Fibroblast of skin of right biceps (primary cell): ENCODE measurements at regions not wholly inside any gene's neighbourhood (a gene's known extent, or its start where the extent isn't known, plus 50 kb on each side); places are given as distances from the start of the nearest gene placed in this dataset.

Experiments used
- DNase-seq: peaks from one replicate; pipeline ENCODE4 v3.0.0-alpha.2; 2013

GRCh38 chr6:71486461-71486860, 197.8 kb downstream of the OGFRL1 start:
- DNase-seq = no peak

DNA sequence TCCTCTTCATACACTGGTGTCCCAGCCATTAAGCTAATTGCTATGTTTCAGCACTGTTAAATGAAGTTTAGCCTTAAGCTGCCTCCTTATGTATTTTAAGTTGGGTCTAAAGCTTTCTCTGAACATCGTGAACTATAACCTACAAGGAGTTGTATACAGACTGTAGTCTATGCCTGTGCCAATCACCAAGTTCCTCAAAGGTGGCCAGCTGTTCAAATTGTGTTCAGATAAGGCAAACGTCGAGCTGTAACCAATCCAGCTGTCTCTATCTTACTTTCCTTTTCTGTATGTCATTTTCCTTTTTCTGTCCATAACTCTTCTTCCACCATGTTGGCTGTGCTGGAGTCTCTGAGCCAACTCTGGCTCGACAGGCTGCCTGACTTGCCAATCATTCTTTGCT, 199.6 kb downstream of the OGFRL1 start:
- no peak for DNase-seq

- DNase-seq = peak; percentile 93
Observed at GRCh38 chr6:71489736-71490135, 201.1 kb downstream of the OGFRL1 start.

DNA sequence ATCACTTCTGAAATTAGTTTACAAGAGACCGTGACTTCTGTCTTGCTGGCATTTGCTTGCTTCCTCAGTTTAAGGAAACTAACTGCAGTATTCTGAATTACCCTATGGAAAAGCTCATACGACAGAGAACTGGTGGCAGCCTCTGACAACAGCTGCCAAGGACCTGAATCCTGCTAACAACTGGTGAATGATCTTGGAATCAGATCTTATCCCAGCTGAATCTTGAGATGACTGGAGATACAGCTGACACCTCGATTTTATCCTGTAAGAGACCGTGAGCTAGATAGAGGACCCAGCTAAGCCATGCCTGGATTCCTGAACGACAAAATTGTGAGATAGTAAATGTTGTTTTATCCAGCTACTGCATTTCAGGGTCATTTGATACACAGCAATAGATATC, 202.3 kb downstream of the OGFRL1 start:
- no peak for DNase-seq

DNA sequence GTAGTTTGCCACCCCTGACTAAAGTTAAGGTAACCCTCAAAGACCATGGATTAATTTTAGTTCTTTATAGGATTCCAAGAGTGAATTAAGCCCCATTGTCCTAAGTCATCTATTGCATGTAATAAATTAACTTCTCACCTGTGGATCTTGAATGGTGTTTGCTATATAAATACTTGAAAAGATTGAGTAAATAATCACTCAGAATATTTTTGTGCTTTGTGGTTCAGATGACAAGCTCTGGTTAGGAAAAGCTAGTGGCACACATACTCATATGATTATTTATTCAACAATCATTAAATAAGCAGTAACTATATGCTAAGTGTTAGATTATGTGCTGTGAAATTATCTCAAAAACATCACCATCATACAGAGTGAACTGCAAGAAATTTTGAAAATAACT, 203.2 kb downstream of the OGFRL1 start:
- no peak for DNase-seq

GRCh38 chr6:71492668-71493067, 204.1 kb downstream of the OGFRL1 start:
- DNase-seq = no peak

DNA sequence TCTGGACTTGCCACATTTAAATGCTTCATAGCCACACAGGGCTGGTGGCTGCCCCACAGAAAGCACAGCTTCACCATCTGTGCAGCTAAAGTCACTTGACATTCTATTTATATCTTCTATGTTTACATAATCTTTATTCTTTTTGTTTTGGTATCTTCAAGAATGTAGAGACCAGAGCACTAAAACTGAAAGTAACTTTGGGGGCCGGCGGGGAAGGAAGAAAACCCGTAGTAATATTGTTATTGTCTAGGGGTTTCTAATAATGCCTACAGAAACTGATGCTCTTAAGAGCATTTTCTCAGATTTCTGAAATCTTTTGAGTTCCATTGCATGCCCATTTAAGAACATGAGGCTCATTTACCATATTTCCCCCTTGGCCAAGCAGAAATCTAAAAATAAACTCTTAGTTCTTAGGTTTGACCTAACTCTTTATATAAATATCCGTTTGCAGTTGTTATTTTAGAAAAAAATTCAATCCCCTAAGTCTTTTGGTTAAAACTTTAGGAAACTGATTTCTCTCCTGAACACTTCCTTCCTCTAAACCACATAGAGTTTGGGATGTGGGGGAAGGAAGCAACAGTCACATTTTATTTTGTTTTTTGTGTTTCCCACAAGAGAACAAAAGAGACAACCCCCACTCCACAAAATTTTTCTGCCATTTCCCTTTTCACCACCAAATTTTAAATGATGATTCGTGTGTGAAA, 207.6 kb downstream of the OGFRL1 start:
- DNase-seq = peak; percentile 62

- DNase-seq = no peak
Observed at GRCh38 chr6:71496722-71497033, 208.1 kb downstream of the OGFRL1 start.

DNA sequence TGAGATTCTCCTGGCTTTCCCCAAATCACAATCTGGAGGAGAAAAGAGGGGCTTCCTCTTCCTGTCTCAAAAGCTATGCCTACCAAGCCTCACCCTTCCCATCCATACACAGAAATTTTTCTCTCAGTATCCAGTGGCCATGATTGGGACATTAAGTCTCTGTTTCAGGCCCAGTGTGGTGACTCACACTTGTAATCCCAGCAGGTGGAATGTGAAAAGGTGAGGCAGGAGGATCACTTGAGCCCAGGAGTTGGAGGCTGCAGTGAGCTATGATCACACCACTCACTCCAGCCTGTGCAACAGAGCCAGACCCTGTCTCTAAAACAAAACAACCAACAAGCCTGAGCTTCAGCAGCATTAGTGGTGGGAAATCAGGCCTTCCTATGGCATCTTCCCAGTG, 210.0 kb downstream of the OGFRL1 start:
- DNase-seq = no peak

GRCh38 chr6:71499667-71500066, 211.1 kb downstream of the OGFRL1 start:
- DNase-seq = no peak

- DNase-seq = no peak
Observed at GRCh38 chr6:71502168-71502567, 213.6 kb downstream of the OGFRL1 start.

- DNase-seq = no peak
Observed at GRCh38 chr6:71502956-71503355, 214.3 kb downstream of the OGFRL1 start.

GRCh38 chr6:71507183-71507582, 218.6 kb downstream of the OGFRL1 start:
- DNase-seq = no peak

DNA sequence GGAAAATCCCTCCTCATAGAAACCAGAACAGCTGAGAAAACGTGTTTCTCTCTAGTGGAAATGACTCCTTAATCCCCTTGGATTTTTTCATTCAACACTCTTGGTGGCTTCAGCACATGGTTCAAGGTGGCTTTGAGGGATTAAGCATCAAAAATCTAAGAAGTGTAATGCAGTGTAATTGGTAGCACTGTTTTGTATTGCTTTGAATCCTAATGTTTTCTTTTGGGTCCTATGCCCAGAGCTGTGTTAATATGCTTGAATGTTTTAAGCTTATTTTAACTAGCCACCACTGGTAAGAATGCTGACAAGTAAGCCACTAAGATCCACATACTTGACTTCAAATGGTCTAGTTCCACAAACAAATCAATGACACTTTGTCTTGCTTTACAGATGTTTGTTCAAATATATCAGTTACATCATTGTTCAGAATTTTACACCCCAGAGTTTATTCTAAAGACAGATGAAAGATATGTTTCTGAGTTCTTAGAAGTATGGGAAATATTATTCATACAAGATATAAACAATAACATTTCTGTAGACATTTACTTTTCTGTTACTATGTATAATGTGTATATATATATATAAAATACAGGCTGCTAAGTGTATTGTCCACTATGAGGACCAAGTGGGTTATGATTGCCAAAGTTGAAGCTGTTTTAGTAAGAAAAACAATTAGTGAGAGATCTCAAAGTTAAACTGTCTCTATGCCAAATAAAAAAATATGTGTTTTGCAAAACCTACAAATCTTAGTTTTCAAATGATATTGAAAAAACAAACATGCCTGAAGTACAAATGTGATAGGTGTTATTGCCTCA, 220.8 kb downstream of the OGFRL1 start:
- no peak for DNase-seq

DNA sequence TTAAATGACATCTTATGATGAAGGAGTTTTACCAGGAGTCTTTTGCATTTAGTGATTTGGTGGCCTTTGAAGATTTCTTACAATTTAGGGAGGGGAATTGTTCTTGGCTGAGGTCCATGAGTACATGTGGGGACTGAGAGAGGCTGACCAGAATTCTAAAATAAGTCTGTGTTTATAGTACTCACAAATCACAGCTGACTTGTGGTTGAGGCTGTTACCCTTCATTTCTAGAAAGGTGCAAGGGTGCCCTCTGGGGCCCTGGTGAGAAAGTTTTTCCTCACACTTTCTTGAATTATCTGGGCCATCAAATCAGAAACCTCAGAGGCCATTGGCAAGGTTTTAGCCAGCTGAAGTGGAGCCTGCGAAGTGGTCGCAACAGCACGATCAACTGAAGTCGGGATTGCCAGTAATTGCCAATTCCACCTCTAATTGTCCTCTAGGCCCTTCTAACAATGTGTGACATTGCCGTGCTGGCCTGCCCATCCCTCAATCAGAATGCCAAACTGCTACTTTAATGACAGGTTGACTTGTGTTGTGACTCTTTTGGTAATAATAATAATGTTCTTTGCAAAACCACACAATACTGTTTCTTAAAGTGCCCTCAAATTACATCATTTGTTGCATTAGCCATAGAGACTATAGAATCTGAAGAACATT, 221.6 kb downstream of the OGFRL1 start:
- peak; percentile 73 for DNase-seq

DNA sequence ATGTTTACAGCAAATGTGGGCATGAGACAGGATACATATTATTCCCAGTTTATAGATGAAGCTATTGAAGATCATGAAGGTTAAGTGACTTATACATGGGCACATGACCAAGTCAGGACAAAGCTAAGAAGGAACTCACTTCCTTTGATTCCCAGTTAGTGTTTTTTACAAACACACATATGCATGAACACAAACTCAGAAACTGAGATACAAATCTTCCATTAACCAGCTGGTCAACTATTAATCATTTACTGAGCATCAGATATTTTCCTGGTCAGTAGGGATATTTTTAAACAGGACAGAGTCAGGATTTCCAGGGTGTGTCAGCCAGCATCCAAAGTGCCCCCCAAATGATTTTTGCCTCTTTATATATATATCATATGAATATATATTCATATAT, 222.2 kb downstream of the OGFRL1 start:
- DNase-seq = no peak

DNA sequence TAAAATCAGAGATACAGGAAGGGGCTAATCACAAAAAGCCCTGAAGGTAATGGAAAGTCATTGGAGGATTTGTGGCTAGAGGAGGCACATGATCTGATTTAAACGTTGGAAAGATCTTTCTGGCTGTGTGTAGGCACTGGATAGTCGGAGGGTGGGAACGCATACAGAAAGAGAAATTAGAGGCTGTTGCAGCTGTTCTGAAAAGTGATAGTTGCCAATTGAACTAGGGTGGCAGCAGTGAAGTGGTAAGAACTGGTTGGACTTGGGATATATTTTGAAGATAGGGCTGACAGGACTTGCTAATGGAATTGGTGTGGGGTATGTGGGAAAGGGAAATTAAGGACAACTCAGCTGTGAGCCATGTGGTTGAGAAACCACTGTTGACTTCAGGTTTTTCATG, 223.6 kb downstream of the OGFRL1 start:
- DNase-seq = no peak

- DNase-seq = no peak
Observed at GRCh38 chr6:71513036-71513435, 224.4 kb downstream of the OGFRL1 start.

DNA sequence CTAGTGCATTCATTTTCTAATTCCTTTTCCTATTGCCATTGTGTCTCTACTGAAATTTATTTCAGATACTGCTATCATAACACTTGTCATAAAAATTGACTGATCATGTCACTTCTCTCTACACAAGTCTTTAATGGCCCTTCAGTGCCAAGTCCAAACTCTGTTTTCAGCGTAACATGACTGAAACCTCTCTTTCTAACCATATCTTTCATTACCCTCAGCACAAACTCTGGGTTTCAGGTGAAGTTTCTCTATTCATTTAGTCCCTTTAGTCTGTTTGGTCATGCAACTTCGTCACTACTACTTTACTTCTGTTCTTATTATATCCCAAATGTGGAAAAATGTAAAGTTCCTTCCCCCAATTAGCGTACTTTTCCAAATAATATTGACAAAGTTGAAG, 234.9 kb downstream of the OGFRL1 start:
- DNase-seq = no peak

DNA sequence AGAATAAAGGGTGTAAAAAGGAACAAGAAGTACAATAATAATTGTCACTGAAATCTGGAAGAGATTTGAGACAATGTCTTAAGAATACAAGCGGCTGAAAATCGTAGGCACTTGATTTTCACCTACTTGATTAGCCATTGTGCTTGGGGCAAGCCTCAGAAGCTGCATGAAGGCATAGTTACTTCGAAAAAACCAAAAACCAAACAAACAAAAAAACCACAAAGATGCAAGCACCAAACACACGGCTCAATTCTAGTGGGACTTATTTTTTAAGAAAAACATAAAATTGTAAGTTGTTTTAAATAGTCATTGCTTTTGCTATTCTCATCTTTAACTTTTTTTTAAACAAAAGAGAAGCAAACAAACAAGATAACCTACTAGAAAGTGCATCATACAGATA, 235.6 kb downstream of the OGFRL1 start:
- DNase-seq = no peak

GRCh38 chr6:71527886-71528285, 239.3 kb downstream of the OGFRL1 start:
- DNase-seq = no peak

- DNase-seq = no peak
Observed at GRCh38 chr6:71529026-71529425, 240.4 kb downstream of the OGFRL1 start.

- DNase-seq = no peak
Observed at GRCh38 chr6:71529769-71530168, 241.2 kb downstream of the OGFRL1 start.

DNA sequence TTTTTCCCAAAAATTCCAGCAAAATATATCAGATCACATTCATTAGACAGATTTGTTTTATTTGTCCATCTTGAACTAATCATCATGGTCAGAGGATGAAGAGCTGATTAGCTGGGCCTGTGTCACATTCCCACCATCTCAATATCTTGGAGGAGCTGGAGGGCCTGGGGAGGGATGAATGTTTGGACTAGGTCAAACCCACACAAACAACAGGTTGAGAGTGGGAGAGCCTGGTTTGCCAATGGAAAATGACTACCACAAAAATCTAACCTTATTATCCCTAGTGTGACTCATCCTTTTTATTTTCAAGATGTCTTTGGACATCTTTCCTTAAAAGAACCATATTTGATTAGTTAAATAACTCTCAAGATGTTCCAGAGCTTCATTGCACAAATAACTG, 242.4 kb downstream of the OGFRL1 start:
- no peak for DNase-seq
